GM19351 (cell line): ENCODE measurements at regions not wholly inside any gene's neighbourhood (a gene's known extent, or its start where the extent isn't known, plus 50 kb on each side); places are given as distances from the start of the nearest gene placed in this dataset.
"Not testable (repeated sequence)": the region's sequence is repeated elsewhere in the genome, so short reads cannot be mapped to it uniquely, and the experiment has no call there.

Source experiments
- ATAC-seq: cut with Tn5 transposase; IDR thresholded peaks from one replicate; pipeline ENCODE4 v1.9.1; 2021; ENCODE audit warnings: mild to moderate bottlenecking, moderate library complexity; ENCODE audit not compliant: unreplicated experiment

- ATAC-seq, result no peak
Observed at GRCh38 chr12:34219046-34219770, 196.9 kb downstream of the ALG10 start.

GRCh38 chr12:34220079-34220478 is 197.8 kb downstream of the ALG10 start:
- not testable (repeated sequence) for ATAC-seq

GRCh38 chr12:34223640-34224039 is 201.3 kb downstream of the ALG10 start:
- no peak for ATAC-seq

GRCh38 chr12:34226044-34226443 is 203.7 kb downstream of the ALG10 start:
- not testable (repeated sequence) for ATAC-seq

GRCh38 chr12:34228046-34228445 is 205.8 kb downstream of the ALG10 start:
- ATAC-seq, result not testable (repeated sequence)

GRCh38 chr12:34229033-34229432 is 206.7 kb downstream of the ALG10 start:
- ATAC-seq, result not testable (repeated sequence)

- no peak for ATAC-seq
Observed at GRCh38 chr12:34233618-34234017, 211.3 kb downstream of the ALG10 start.

GRCh38 chr12:34236073-34236472 is 213.8 kb downstream of the ALG10 start:
- no peak for ATAC-seq

GRCh38 chr12:34244608-34245007 is 222.3 kb downstream of the ALG10 start:
- ATAC-seq, result no peak

- ATAC-seq, result no peak
Observed at GRCh38 chr12:34249271-34249670, 227.0 kb downstream of the ALG10 start.

GRCh38 chr12:34251879-34252278 is 229.6 kb downstream of the ALG10 start:
- ATAC-seq, result not testable (repeated sequence)

GRCh38 chr12:34253674-34254073 is 231.4 kb downstream of the ALG10 start:
- no peak for ATAC-seq

- no peak for ATAC-seq
Observed at GRCh38 chr12:34257093-34257492, 234.8 kb downstream of the ALG10 start.

- ATAC-seq, result not testable (repeated sequence)
Observed at GRCh38 chr12:34262140-34262539, 239.8 kb downstream of the ALG10 start.

GRCh38 chr12:34264110-34264509 is 241.8 kb downstream of the ALG10 start:
- ATAC-seq, result no peak

- not testable (repeated sequence) for ATAC-seq
Observed at GRCh38 chr12:34273703-34274102, 251.4 kb downstream of the ALG10 start.

GRCh38 chr12:34275129-34275528 is 252.8 kb downstream of the ALG10 start:
- no peak for ATAC-seq

GRCh38 chr12:34286483-34286882 is 264.2 kb downstream of the ALG10 start:
- no peak for ATAC-seq

GRCh38 chr12:34286934-34287333 is 264.6 kb downstream of the ALG10 start:
- ATAC-seq, result no peak

- no peak for ATAC-seq
Observed at GRCh38 chr12:34287437-34287836, 265.1 kb downstream of the ALG10 start.

- no peak for ATAC-seq
Observed at GRCh38 chr12:34287986-34288962, 266.0 kb downstream of the ALG10 start.

GRCh38 chr12:34288963-34289345 is 266.7 kb downstream of the ALG10 start:
- ATAC-seq, result no peak
